PC-3 (cell line): ENCODE measurements at regions not wholly inside any gene's neighbourhood (a gene's known extent, or its start where the extent isn't known, plus 50 kb on each side); places are given as distances from the start of the nearest gene placed in this dataset.

Experiments
- CTCF ChIP-seq: fragments of 300-600 bp; sonication (generic); conservative IDR thresholded peaks from 2 replicates; pipeline ENCODE4 v1.5.1; 2017; ENCODE audit warnings: antibody characterized with exemption, low read depth, mild to moderate bottlenecking, low read length
- EZH2 ChIP-seq: fragments of 300-600 bp; sonication (generic); IDR thresholded peaks from one replicate; pipeline ENCODE4 v1.6.1; 2017; ENCODE audit warnings: antibody characterized with exemption, mild to moderate bottlenecking, low read length; ENCODE audit not compliant: unreplicated experiment
- EZH2phosphoT487 ChIP-seq: fragments of 300-600 bp; sonication (generic); IDR thresholded peaks from 2 replicates; pipeline ENCODE4 v1.6.1; 2018; ENCODE audit warnings: mild to moderate bottlenecking, antibody characterized with exemption, low read length, borderline replicate concordance

- TF ChIP-seq EZH2phosphoT487: no peak
- no peak for TF ChIP-seq CTCF
- no peak for TF ChIP-seq EZH2
Measured at GRCh38 chr2:64337314-64337713, 116.6 kb upstream of the LGALSL start.
